MM.1S (cell line): ENCODE measurements at regions not wholly inside any gene's neighbourhood (a gene's known extent, or its start where the extent isn't known, plus 50 kb on each side); places are given as distances from the start of the nearest gene placed in this dataset.

Source experiments
- DNase-seq: peaks from one replicate; pipeline ENCODE4 v3.0.0-alpha.2; 2015
- H2AFZ ChIP-seq: fragments of 300-600 bp; sonication (generic); 2 replicates; pipeline ENCODE4 v1.6.0; 2016; ENCODE audit warnings: antibody characterized with exemption, low read length
- H3F3A ChIP-seq: fragments of 300-600 bp; sonication (generic); 2 replicates; pipeline ENCODE4 v1.6.1; 2016; ENCODE audit warnings: mild to moderate bottlenecking, antibody characterized with exemption, low read length, moderate library complexity, mixed read lengths; ENCODE audit not compliant: insufficient read depth
- H3K27ac ChIP-seq: fragments of 300-600 bp; sonication (generic); 2 replicates; pipeline ENCODE4 v1.5.1; 2016; ENCODE audit warnings: mild to moderate bottlenecking, low read length
- H3K27me3 ChIP-seq: fragments of 300-600 bp; sonication (generic); replicated peaks from 2 replicates; pipeline ENCODE4 v1.6.0; 2016; ENCODE audit warnings: low read length; ENCODE audit not compliant: insufficient read depth
- H3K36me3 ChIP-seq: fragments of 300-600 bp; sonication (generic); replicated peaks from 2 replicates; pipeline ENCODE4 v1.6.1; 2016; ENCODE audit warnings: mild to moderate bottlenecking, low read length, mixed read lengths; ENCODE audit not compliant: insufficient read depth
- H3K4me1 ChIP-seq: fragments of 300-600 bp; sonication (generic); 2 replicates; pipeline ENCODE4 v1.6.1; 2016; ENCODE audit warnings: low read length, mixed read lengths
- H3K4me2 ChIP-seq: fragments of 300-600 bp; sonication (generic); 2 replicates; pipeline ENCODE4 v1.6.0; 2016; ENCODE audit warnings: low read depth, low read length
- H3K4me3 ChIP-seq: fragments of 300-600 bp; sonication (generic); 2 replicates; pipeline ENCODE4 v1.5.1; 2016; ENCODE audit warnings: low read length, mixed read lengths
- H3K79me2 ChIP-seq: fragments of 300-600 bp; sonication (generic); 2 replicates; pipeline ENCODE4 v1.6.1; 2016; ENCODE audit warnings: mixed run types, low read length, mixed read lengths
- H3K9ac ChIP-seq: fragments of 300-600 bp; sonication (generic); 2 replicates; pipeline ENCODE4 v1.6.1; 2016; ENCODE audit warnings: low read length, mixed read lengths
- H3K9me2 ChIP-seq: fragments of 300-600 bp; sonication (generic); replicated peaks from 2 replicates; pipeline ENCODE4 v1.6.1; 2016; ENCODE audit warnings: mild to moderate bottlenecking, low read length, mixed read lengths; ENCODE audit not compliant: insufficient read depth
- H3K9me3 ChIP-seq: fragments of 300-600 bp; sonication (generic); replicated peaks from 2 replicates; pipeline ENCODE4 v1.6.1; 2016; ENCODE audit warnings: mild to moderate bottlenecking, low read length, mixed read lengths; ENCODE audit not compliant: insufficient read depth
- H4K20me1 ChIP-seq: fragments of 300-600 bp; sonication (generic); 2 replicates; pipeline ENCODE4 v1.6.1; 2016; ENCODE audit warnings: mild to moderate bottlenecking, low read length, moderate library complexity, mixed read lengths; ENCODE audit not compliant: insufficient read depth
- EZH2 ChIP-seq: fragments of 300-600 bp; sonication (generic); optimal IDR thresholded peaks from 2 replicates; pipeline ENCODE3; 2017; ENCODE audit warnings: low read depth, mild to moderate bottlenecking, antibody characterized with exemption, low read length, mixed read lengths
- EZH2phosphoT487 ChIP-seq: fragments of 300-600 bp; sonication (generic); IDR thresholded peaks from 2 replicates; pipeline ENCODE4 v1.6.1; 2018; ENCODE audit warnings: antibody characterized with exemption, low read length
- TF ChIP-seq, protein P1 (sequence below): fragments of 300-600 bp; sonication (generic); IDR thresholded peaks from 2 replicates; pipeline ENCODE4 v1.5.1; 2016; ENCODE audit warnings: antibody characterized with exemption, low read length, mixed read lengths

DNA sequence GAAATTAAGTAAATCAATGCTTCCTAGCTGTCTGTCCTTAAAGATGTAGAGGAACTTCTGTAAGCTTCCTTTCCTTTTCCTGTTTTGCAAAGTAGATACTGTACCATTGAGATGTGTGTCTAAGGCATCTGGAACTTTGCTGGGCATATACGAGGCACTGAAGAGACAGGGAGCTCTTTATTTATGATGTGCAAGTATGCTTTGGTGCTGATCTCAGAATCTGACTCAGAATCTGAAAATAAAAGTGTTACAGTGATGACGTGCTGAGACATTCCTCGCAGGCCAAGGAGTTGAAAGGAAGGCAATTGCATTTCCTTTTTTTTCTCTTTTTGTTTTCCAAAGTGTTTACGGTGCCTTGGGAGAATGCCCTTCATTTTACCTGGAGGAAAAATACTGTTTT is 230.9 kb upstream of the RGPD4 start:
- H4K20me1 ChIP-seq: no peaks in the 10 kb centered on the region
- no peaks in the 10 kb centered on the region for H3K9me3 ChIP-seq
- no peak overlapping the region for H3K9ac ChIP-seq
- no peaks in the 10 kb centered on the region for H3F3A ChIP-seq
- no peak overlapping the region for H3K4me3 ChIP-seq
- H3K79me2 ChIP-seq: no peaks in the 10 kb centered on the region
- no peak overlapping the region for H3K4me2 ChIP-seq
- H3K9me2 ChIP-seq: no peaks in the 10 kb centered on the region
- no peaks in the 10 kb centered on the region for H3K36me3 ChIP-seq
- no peak overlapping the region for H2AFZ ChIP-seq
- H3K27ac ChIP-seq: no peak overlapping the region
- DNase-seq: no peak
- H3K4me1 ChIP-seq: no peaks in the 10 kb centered on the region
- no peaks in the 10 kb centered on the region for H3K27me3 ChIP-seq
- TF ChIP-seq, protein P1, sequence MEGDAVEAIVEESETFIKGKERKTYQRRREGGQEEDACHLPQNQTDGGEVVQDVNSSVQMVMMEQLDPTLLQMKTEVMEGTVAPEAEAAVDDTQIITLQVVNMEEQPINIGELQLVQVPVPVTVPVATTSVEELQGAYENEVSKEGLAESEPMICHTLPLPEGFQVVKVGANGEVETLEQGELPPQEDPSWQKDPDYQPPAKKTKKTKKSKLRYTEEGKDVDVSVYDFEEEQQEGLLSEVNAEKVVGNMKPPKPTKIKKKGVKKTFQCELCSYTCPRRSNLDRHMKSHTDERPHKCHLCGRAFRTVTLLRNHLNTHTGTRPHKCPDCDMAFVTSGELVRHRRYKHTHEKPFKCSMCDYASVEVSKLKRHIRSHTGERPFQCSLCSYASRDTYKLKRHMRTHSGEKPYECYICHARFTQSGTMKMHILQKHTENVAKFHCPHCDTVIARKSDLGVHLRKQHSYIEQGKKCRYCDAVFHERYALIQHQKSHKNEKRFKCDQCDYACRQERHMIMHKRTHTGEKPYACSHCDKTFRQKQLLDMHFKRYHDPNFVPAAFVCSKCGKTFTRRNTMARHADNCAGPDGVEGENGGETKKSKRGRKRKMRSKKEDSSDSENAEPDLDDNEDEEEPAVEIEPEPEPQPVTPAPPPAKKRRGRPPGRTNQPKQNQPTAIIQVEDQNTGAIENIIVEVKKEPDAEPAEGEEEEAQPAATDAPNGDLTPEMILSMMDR: no peak
- TF ChIP-seq EZH2 (no peak), EZH2phosphoT487 (no peak)

DNA sequence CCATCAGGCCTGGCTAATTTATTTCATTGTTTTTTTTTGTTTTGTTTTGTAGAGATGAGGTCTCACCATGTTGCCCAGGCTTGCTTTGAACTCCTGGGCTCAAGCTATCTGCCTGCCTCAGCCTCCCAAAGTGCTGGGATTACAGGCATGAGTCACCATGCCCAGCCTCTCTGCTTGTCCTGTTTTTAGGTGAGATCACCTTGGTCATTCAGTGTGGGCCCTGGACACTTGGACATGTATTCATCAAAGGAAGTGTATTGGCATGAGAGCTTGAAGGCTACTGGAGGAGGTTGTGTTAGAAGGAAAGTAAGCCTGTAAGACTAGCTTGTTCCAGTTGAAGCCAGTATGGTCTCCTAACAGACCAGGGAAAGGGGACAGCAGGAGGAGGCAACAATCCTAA is 229.2 kb upstream of the RGPD4 start:
- no peaks in the 10 kb centered on the region for H4K20me1 ChIP-seq
- no peaks in the 10 kb centered on the region for H3K9me2 ChIP-seq
- H3K9me3 ChIP-seq: no peaks in the 10 kb centered on the region
- no peaks in the 10 kb centered on the region for H3K79me2 ChIP-seq
- H3K27me3 ChIP-seq: no peaks in the 10 kb centered on the region
- H3K4me3 ChIP-seq: no peak overlapping the region
- DNase-seq: no peak
- no peaks in the 10 kb centered on the region for H3K4me1 ChIP-seq
- no peaks in the 10 kb centered on the region for H3F3A ChIP-seq
- no peaks in the 10 kb centered on the region for H3K36me3 ChIP-seq
- H3K9ac ChIP-seq: no peak overlapping the region
- H3K27ac ChIP-seq: no peak overlapping the region
- no peak overlapping the region for H3K4me2 ChIP-seq
- TF ChIP-seq EZH2 (no peak), EZH2phosphoT487 (no peak)
- TF ChIP-seq, protein P1: no peak
- no peak overlapping the region for H2AFZ ChIP-seq

DNA sequence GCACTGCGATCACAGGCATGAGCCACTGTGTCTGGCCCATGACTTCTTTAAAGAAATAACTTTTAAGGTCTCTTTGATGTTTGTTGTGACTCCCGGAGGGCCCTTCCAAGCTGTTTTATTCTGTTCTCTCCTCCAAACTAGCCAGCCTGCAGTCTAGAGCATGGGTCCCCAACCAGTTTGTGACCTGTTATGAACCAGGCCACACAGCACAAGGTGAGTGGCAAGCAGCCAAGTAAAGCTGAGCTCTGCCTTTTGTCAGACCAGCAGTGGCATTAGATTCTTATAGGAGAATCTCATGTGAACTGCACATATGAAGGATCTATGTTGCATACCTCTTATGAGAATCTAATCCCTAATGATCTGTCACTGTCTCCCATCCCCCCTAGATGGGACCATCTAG is 223.9 kb upstream of the RGPD4 start:
- H3K27ac ChIP-seq: no peak overlapping the region
- no peaks in the 10 kb centered on the region for H4K20me1 ChIP-seq
- H3K27me3 ChIP-seq: no peaks in the 10 kb centered on the region
- H3K4me3 ChIP-seq: no peak overlapping the region
- H3K9me2 ChIP-seq: no peaks in the 10 kb centered on the region
- H2AFZ ChIP-seq: no peak overlapping the region
- no peaks in the 10 kb centered on the region for H3K9me3 ChIP-seq
- H3K36me3 ChIP-seq: no peaks in the 10 kb centered on the region
- H3K9ac ChIP-seq: no peak overlapping the region
- no peak overlapping the region for H3K4me2 ChIP-seq
- no peaks in the 10 kb centered on the region for H3K4me1 ChIP-seq
- TF ChIP-seq EZH2phosphoT487 (no peak), EZH2 (no peak)
- TF ChIP-seq, protein P1: no peak
- H3F3A ChIP-seq: no peaks in the 10 kb centered on the region
- H3K79me2 ChIP-seq: no peaks in the 10 kb centered on the region
- no peak for DNase-seq

DNA sequence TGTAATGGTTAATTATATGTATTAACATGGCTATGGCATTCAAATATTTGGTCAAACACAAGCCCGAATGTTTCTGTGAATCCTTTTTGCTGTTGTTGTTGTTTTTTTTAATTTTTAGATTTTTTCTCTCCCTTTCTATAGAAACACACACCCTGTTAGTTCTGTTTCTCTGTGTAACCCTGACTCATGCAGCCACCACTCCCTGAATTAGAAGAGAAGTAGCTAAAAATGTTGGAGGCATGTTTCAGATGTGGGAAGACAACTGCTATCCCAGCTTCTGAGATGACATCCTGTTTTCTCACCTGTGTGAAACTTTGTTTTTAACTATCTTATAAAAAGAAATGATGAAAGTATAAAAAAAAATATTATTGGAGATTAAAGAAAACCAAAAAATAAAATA is 219.6 kb upstream of the RGPD4 start:
- Histone ChIP-seq H3K9me2 (no peaks in the 10 kb centered on the region), H2AFZ (no peak overlapping the region), H3K9ac (no peak overlapping the region), H3F3A (no peaks in the 10 kb centered on the region), H4K20me1 (no peaks in the 10 kb centered on the region), H3K36me3 (no peaks in the 10 kb centered on the region), H3K4me3 (no peak overlapping the region), H3K9me3 (no peaks in the 10 kb centered on the region), H3K4me2 (no peak overlapping the region), H3K4me1 (no peaks in the 10 kb centered on the region), H3K27ac (no peak overlapping the region), H3K27me3 (no peaks in the 10 kb centered on the region), H3K79me2 (no peaks in the 10 kb centered on the region)
- DNase-seq: no peak
- TF ChIP-seq EZH2phosphoT487 (no peak), EZH2 (no peak)
- TF ChIP-seq, protein P1: no peak
